Neutrophil (primary cell): ENCODE measurements at regions not wholly inside any gene's neighbourhood (a gene's known extent, or its start where the extent isn't known, plus 50 kb on each side); places are given as distances from the start of the nearest gene placed in this dataset.

Source experiments
- H3K27ac ChIP-seq: fragments of 200-600 bp; sonication (generic); 2 replicates; pipeline ENCODE4 v1.5.1; 2016; ENCODE audit warnings: mild to moderate bottlenecking, moderate library complexity
- H3K27me3 ChIP-seq: fragments of 200-600 bp; sonication (generic); 2 replicates; pipeline ENCODE4 v1.6.0; 2016; ENCODE audit warnings: mild to moderate bottlenecking
- H3K36me3 ChIP-seq: fragments of 200-600 bp; sonication (generic); 2 replicates; pipeline ENCODE4 v1.5.1; 2017
- H3K4me1 ChIP-seq, 2 experiments: fragments of 200-600 bp in 1 of 2; sonication (generic) in 1 of 2; 1 replicate in 1 of 2; 2 replicates in 1 of 2; pipeline versions ENCODE4 v1.5.1 to v1.6.1; 2013 to 2016; ENCODE audit warnings: low read depth in 1 of 2, low read length in 1 of 2, mild to moderate bottlenecking in 1 of 2, moderate library complexity in 1 of 2; ENCODE audit not compliant: control insufficient read depth in 1 of 2, insufficient read depth in 1 of 2
- H3K4me3 ChIP-seq, 2 experiments: fragments of 200-600 bp in 1 of 2; sonication (generic) in 1 of 2; 1 replicate in 1 of 2; 2 replicates in 1 of 2; pipeline ENCODE4 v1.5.1; 2013 to 2016; ENCODE audit warnings: low read depth in 1 of 2, low read length in 1 of 2, mild to moderate bottlenecking in 1 of 2, moderate library complexity in 1 of 2
- H3K9me3 ChIP-seq: fragments of 200-600 bp; sonication (generic); 2 replicates; pipeline ENCODE4 v1.5.1; 2016
- TF ChIP-seq, protein P1 (sequence below): fragments of 200-600 bp; sonication (generic); IDR thresholded peaks from 2 replicates; pipeline ENCODE4 v1.5.1; 2016; ENCODE audit warnings: antibody characterized with exemption

DNA sequence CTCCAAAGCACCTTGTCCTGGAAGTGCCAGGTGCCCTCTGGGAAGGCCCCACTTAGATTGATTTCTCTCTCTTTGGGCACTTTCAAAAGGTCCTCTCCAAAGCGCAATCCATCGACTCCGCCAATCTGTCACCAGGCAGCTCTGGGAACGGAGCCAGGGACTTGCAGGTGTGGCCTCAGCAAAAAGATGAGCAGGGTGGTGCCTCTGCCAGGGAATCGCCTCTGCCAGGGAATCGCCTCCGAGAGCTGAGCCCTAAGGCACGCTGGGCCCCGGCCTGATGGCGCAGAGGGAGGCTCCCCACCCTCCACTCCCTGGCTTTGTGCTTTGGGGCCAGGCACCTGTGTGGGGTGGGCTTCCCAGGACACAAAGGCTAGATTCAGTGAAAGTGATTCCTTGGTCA is 1391.3 kb downstream of the TBC1D22A start:
- no peaks in the 10 kb centered on the region for H3K27me3 ChIP-seq

GRCh38 chr22:48152916-48153315 is 1390.5 kb downstream of the TBC1D22A start:
- Histone ChIP-seq H3K36me3 (no peaks in the 10 kb centered on the region), H3K27ac (no peak overlapping the region), H3K4me3 (no peak overlapping the region), H3K4me1 (no peaks in the 10 kb centered on the region), H3K9me3 (no peaks in the 10 kb centered on the region), H3K27me3 (no peaks in the 10 kb centered on the region)
- TF ChIP-seq, protein P1, sequence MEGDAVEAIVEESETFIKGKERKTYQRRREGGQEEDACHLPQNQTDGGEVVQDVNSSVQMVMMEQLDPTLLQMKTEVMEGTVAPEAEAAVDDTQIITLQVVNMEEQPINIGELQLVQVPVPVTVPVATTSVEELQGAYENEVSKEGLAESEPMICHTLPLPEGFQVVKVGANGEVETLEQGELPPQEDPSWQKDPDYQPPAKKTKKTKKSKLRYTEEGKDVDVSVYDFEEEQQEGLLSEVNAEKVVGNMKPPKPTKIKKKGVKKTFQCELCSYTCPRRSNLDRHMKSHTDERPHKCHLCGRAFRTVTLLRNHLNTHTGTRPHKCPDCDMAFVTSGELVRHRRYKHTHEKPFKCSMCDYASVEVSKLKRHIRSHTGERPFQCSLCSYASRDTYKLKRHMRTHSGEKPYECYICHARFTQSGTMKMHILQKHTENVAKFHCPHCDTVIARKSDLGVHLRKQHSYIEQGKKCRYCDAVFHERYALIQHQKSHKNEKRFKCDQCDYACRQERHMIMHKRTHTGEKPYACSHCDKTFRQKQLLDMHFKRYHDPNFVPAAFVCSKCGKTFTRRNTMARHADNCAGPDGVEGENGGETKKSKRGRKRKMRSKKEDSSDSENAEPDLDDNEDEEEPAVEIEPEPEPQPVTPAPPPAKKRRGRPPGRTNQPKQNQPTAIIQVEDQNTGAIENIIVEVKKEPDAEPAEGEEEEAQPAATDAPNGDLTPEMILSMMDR: no peak

More for the DNA sequence above, 1391.3 kb downstream of the TBC1D22A start:
- Histone ChIP-seq H3K36me3 (no peaks in the 10 kb centered on the region), H3K4me1 (no peaks in the 10 kb centered on the region), H3K4me3 (no peak overlapping the region), H3K27ac (no peak overlapping the region), H3K9me3 (no peaks in the 10 kb centered on the region)
- TF ChIP-seq, protein P1: no peak

GRCh38 chr22:48152164-48152775 is 1389.8 kb downstream of the TBC1D22A start:
- no peaks in the 10 kb centered on the region for H3K9me3 ChIP-seq
- H3K4me3 ChIP-seq: no peak overlapping the region
- no peaks in the 10 kb centered on the region for H3K4me1 ChIP-seq
- TF ChIP-seq, protein P1: no peak
- H3K27ac ChIP-seq: no peak overlapping the region
- no peaks in the 10 kb centered on the region for H3K27me3 ChIP-seq
- no peaks in the 10 kb centered on the region for H3K36me3 ChIP-seq

DNA sequence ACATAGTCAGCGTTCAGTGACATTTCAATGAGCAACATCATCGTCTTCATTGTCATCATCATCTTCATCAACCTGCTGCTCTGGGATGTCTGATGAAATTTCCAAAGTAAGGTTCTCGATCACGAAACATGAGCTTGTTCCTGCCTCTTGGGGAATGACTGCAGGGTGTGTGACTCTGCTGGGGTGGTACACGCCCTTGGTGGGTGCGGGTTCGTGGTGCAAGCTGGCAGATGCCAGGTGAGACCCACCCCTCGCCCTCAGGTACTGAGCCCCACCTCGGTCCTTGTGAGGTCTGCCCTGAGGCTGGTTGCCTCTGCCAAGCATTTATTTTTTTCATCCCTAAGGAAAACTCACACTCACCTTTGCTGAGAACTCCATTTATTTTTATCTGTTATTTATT is 1389.2 kb downstream of the TBC1D22A start:
- TF ChIP-seq, protein P1: no peak
- H3K9me3 ChIP-seq: no peaks in the 10 kb centered on the region
- H3K4me1 ChIP-seq: no peaks in the 10 kb centered on the region
- H3K27me3 ChIP-seq: no peaks in the 10 kb centered on the region
- no peak overlapping the region for H3K4me3 ChIP-seq
- H3K36me3 ChIP-seq: no peaks in the 10 kb centered on the region
- H3K27ac ChIP-seq: no peak overlapping the region

DNA sequence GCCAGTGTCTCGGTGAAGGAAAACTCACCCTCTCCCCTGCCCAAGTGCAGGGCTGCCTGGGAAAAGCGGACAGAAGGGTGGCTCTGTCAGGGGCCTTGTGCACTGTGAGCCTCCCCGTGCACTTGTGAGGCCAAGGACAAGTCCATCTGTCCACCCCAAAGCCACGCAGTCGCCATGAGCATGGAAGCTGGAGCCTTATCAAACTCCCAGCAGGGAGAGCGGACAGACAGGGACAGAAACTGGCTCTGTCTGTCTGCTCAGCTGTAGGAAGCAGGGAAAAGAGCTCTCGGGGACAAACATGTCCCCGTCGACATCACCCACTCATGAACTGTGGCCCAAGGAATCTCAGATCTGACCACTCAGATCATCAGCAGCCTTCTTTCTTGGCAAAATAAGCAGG is 1385.4 kb downstream of the TBC1D22A start:
- TF ChIP-seq, protein P1: no peak
- Histone ChIP-seq H3K36me3 (no peaks in the 10 kb centered on the region), H3K27me3 (no peaks in the 10 kb centered on the region), H3K4me3 (no peak overlapping the region), H3K9me3 (no peaks in the 10 kb centered on the region), H3K27ac (no peak overlapping the region), H3K4me1 (no peaks in the 10 kb centered on the region)
